SK-N-SH (cell line): ENCODE measurements at regions not wholly inside any gene's neighbourhood (a gene's known extent, or its start where the extent isn't known, plus 50 kb on each side); places are given as distances from the start of the nearest gene placed in this dataset.
"Not testable (repeated sequence)": the region's sequence is repeated elsewhere in the genome, so short reads cannot be mapped to it uniquely, and the experiment has no call there.

Source experiments
- CTCF ChIA-PET: fragments of 300-600, 350-600 bp; formaldehyde crosslinking; extraction: SDS; loops from one replicate; lab custom pipeline; 2021; lab: Yijun Ruan, JAX
- POLR2A ChIA-PET: fragments of 350-600 bp; sonication (Branson Sonifier 250); formaldehyde crosslinking; extraction: SDS; loops from one replicate; lab custom pipeline; 2020; ENCODE audit warnings: antibody characterized with exemption, inconsistent platforms; lab: Yijun Ruan, JAX
- DNase-seq: peaks from one replicate; pipeline ENCODE4 v3.0.0; 2012
- H2AFZ ChIP-seq: fragments of 200-600 bp; sonication (generic); 2 replicates; pipeline ENCODE4 v1.8.1; 2016; ENCODE audit warnings: antibody characterized with exemption, mild to moderate bottlenecking, low read depth
- H3F3A ChIP-seq: fragments of 200-600 bp; sonication (generic); replicated peaks from 2 replicates; pipeline ENCODE3; 2016; ENCODE audit warnings: antibody characterized with exemption, mild to moderate bottlenecking; ENCODE audit not compliant: insufficient read depth
- H3K27ac ChIP-seq, 2 experiments: fragments of 200-500 bp in 1 of 2; fragments of 200-600 bp in 1 of 2; sonication (Bioruptor generic) in 1 of 2; sonication (generic), shearing (Covaris generic) in 1 of 2; 2 replicates each; pipeline versions ENCODE4 v1.5.1 to v1.6.1; 2014 to 2016; ENCODE audit warnings: low read depth in 2 of 2, inconsistent platforms in 1 of 2, low read length in 1 of 2, mild to moderate bottlenecking in 1 of 2, mixed read lengths in 1 of 2
- H3K27me3 ChIP-seq: fragments of 200-600 bp; sonication (generic), shearing (Covaris generic); 2 replicates; pipeline ENCODE4 v1.6.1; 2016; ENCODE audit warnings: mixed run types; ENCODE audit not compliant: insufficient read depth
- H3K36me3 ChIP-seq, 2 experiments: fragments of 200-500 bp in 1 of 2; fragments of 200-600 bp in 1 of 2; sonication (Bioruptor generic) in 1 of 2; sonication (generic) in 1 of 2; replicated peaks in 1 of 2; 2 replicates each; pipeline versions ENCODE3 to v1.5.1; 2014 to 2016; ENCODE audit warnings: low read length in 1 of 2, mild to moderate bottlenecking in 1 of 2; ENCODE audit not compliant: insufficient read depth in 2 of 2, control insufficient read depth in 1 of 2
- H3K4me1 ChIP-seq, 2 experiments: fragments of 200-500 bp in 1 of 2; fragments of 200-600 bp in 1 of 2; sonication (Bioruptor generic) in 1 of 2; sonication (generic), shearing (Covaris generic) in 1 of 2; 2 replicates each; pipeline versions ENCODE4 v1.5.1 to v1.6.1; 2014 to 2016; ENCODE audit warnings: low read depth in 1 of 2, low read length in 1 of 2, mixed run types in 1 of 2; ENCODE audit not compliant: insufficient read depth in 2 of 2, control insufficient read depth in 1 of 2
- H3K4me2 ChIP-seq: fragments of 200-600 bp; sonication (generic), shearing (Covaris generic); 2 replicates; pipeline ENCODE4 v1.6.1; 2017; ENCODE audit warnings: mixed run types
- H3K4me3 ChIP-seq, 2 experiments: fragments of 200-500 bp in 1 of 2; fragments of 200-600 bp in 1 of 2; sonication (Bioruptor generic) in 1 of 2; sonication (generic), shearing (Covaris generic) in 1 of 2; 2 replicates each; pipeline versions ENCODE4 v1.5.1 to v1.8.1; 2014 to 2016; ENCODE audit warnings: low read depth in 2 of 2, inconsistent platforms in 1 of 2, low read length in 1 of 2, mild to moderate bottlenecking in 1 of 2, mixed read lengths in 1 of 2, moderate library complexity in 1 of 2
- H3K79me2 ChIP-seq: fragments of 200-600 bp; sonication (generic); 2 replicates; pipeline ENCODE4 v1.8.1; 2017; ENCODE audit warnings: mild to moderate bottlenecking; ENCODE audit not compliant: insufficient read depth
- H3K9ac ChIP-seq: fragments of 200-600 bp; sonication (generic); 2 replicates; pipeline ENCODE4 v1.6.1; 2017; ENCODE audit warnings: mixed run types
- H3K9me2 ChIP-seq: fragments of 200-600 bp; sonication (generic); 2 replicates; pipeline ENCODE4 v1.6.1; 2017; ENCODE audit warnings: mixed run types
- H3K9me3 ChIP-seq: fragments of 200-600 bp; sonication (generic); 2 replicates; pipeline ENCODE4 v1.6.1; 2017; ENCODE audit warnings: mixed run types, mild to moderate bottlenecking, moderate library complexity
- H4K20me1 ChIP-seq: fragments of 200-600 bp; sonication (generic); 2 replicates; pipeline ENCODE4 v1.6.1; 2017; ENCODE audit warnings: mild to moderate bottlenecking, mixed run types; ENCODE audit not compliant: insufficient read depth
- WGBS: methylation state at CpG from one replicate; pipeline ENCODE4 v1.1.6; 2017; ENCODE audit warnings: low lambda C conversion rate; 5-methylcytosine and 5-hydroxymethylcytosine counted together

DNA sequence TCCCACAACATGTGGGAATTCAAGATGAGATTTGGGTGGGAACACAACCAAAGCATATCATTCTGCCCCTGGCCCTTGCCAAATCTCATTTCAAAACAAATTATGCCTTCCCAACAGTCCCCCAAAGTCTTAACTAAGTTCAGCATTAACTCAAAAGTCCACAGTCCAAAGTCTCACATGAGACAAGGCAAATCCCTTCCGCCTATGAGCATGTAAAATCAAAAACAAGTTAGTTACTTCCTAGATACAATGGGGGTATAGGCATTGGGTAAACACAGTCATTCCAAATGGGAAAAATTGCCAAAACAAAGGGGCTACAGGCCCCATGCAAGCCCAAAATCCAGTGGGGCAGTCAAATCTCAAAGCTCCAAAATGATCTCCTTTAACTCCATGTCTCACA lies 93.1 kb downstream of the UNC93B1 start:
- H3K9me3 ChIP-seq, H2AFZ ChIP-seq, H3K4me1 ChIP-seq, H3K79me2 ChIP-seq, H3F3A ChIP-seq, DNase-seq, H3K36me3 ChIP-seq, POLR2A ChIA-PET, H3K27ac ChIP-seq, H3K4me2 ChIP-seq, H3K4me3 ChIP-seq, H4K20me1 ChIP-seq, H3K27me3 ChIP-seq, H3K9me2 ChIP-seq, H3K9ac ChIP-seq, CTCF ChIA-PET: not testable (repeated sequence)
- WGBS: 13% methylated on average over 1 of the region's 1 CpG

GRCh38 chr11:67906969-67907368 lies 96.9 kb downstream of the UNC93B1 start:
- H4K20me1 ChIP-seq, H3K27ac ChIP-seq, H3K27me3 ChIP-seq, DNase-seq, CTCF ChIA-PET, H3K4me1 ChIP-seq, H3K4me3 ChIP-seq, H2AFZ ChIP-seq, H3K9ac ChIP-seq, H3K36me3 ChIP-seq, H3F3A ChIP-seq, H3K9me3 ChIP-seq, H3K4me2 ChIP-seq, POLR2A ChIA-PET, H3K9me2 ChIP-seq, H3K79me2 ChIP-seq: not testable (repeated sequence)
- 9% methylated on average over 1 of the region's 1 CpG for WGBS

DNA sequence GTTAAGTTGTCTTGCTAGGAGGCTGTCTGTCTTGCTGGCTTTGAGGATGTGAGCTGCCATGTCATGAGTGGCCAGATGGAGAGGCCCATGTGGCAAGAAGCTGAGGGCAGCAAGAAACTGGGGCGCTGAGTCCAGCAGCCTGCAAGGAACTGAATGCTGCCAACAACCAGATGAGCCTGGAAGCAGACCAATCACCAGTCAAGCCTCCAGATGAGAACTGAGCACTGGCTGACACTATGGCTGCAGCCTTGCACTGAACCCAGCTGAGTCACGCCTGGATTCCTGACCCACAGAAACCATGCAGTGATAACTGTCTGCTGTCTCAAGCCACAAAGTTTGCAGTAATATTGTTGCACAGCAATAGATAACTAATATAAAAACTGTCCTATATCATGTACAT lies 104.4 kb downstream of the UNC93B1 start:
- H4K20me1 ChIP-seq, CTCF ChIA-PET, H3K27me3 ChIP-seq, H3K4me2 ChIP-seq, H3K36me3 ChIP-seq, DNase-seq, POLR2A ChIA-PET, H2AFZ ChIP-seq, H3K4me1 ChIP-seq, H3K9me2 ChIP-seq, H3K27ac ChIP-seq, H3K9ac ChIP-seq, H3K4me3 ChIP-seq, H3F3A ChIP-seq, H3K79me2 ChIP-seq, H3K9me3 ChIP-seq: not testable (repeated sequence)
- WGBS: 25% methylated on average over 2 of the region's 2 CpGs

DNA sequence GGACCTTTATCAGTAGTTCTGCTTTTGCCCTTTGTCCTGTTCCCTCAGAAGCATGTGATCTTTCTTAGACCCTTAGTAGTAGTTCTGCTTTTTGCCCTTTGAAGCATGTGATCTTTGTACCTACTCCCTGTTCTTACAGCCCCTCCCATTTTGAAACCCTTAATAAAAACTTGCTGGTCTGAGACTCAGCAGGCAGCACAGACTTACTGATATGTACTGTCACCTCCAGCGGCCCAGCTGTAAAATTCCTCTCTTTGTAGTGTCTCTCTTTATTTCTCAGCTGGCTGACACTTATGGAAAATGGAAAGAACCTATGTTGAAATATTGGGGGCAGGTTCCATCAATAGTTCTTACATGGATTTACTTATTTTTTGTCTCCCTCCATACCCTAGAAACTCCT lies 110.4 kb downstream of the UNC93B1 start:
- 11% methylated on average over 1 of the region's 1 CpG for WGBS

DNA sequence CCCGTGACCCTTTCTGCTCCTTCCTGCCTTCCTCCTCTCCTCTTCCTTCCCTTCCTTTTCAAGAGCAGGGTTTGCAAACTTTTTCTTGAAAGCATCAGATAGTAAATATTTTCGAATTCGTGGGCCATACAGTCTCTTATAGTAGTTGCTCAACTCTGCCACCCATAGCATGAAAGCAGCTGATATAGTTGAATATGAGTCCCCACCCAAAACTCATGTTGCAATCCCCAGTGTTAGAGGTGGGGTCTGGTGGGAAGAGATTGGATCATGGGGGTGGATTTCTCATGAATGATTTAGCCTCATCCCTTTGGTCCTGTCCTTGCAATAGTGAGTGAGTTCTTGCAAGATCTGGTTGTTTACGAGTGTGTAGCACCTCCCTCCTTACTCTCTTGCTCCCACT lies 114.3 kb downstream of the UNC93B1 start:
- H2AFZ ChIP-seq, H3K4me3 ChIP-seq, H3K4me2 ChIP-seq, H3K9ac ChIP-seq, H3K9me3 ChIP-seq, H3F3A ChIP-seq, H3K4me1 ChIP-seq, H3K27me3 ChIP-seq, DNase-seq, H3K27ac ChIP-seq, H3K9me2 ChIP-seq, POLR2A ChIA-PET, H3K36me3 ChIP-seq, H4K20me1 ChIP-seq, CTCF ChIA-PET, H3K79me2 ChIP-seq: not testable (repeated sequence)
- WGBS: 24% methylated on average over 4 of the region's 4 CpGs

More for the DNA sequence above, 110.4 kb downstream of the UNC93B1 start:
- H3K79me2 ChIP-seq, H3K27me3 ChIP-seq, H3K4me3 ChIP-seq, H4K20me1 ChIP-seq, POLR2A ChIA-PET, H3K36me3 ChIP-seq, CTCF ChIA-PET, H3F3A ChIP-seq, DNase-seq, H3K4me1 ChIP-seq, H3K9me2 ChIP-seq, H3K4me2 ChIP-seq, H3K9me3 ChIP-seq, H3K27ac ChIP-seq, H3K9ac ChIP-seq, H2AFZ ChIP-seq: not testable (repeated sequence)

- H3K27me3 ChIP-seq, POLR2A ChIA-PET, H3K4me3 ChIP-seq, H3K27ac ChIP-seq, H3K4me2 ChIP-seq, H4K20me1 ChIP-seq, H3K9ac ChIP-seq, H3K79me2 ChIP-seq, H3K9me2 ChIP-seq, DNase-seq, H3K9me3 ChIP-seq, H3F3A ChIP-seq, H3K36me3 ChIP-seq, CTCF ChIA-PET, H3K4me1 ChIP-seq, H2AFZ ChIP-seq: not testable (repeated sequence)
- WGBS: 61% methylated on average over 8 of the region's 8 CpGs
Measured at GRCh38 chr11:67888056-67888455, 115.8 kb downstream of the UNC93B1 start.

GRCh38 chr11:67886672-67887071 lies 117.2 kb downstream of the UNC93B1 start:
- CTCF ChIA-PET, H3K4me1 ChIP-seq, H3K79me2 ChIP-seq, POLR2A ChIA-PET, H3K4me3 ChIP-seq, DNase-seq, H3K9me2 ChIP-seq, H3K4me2 ChIP-seq, H2AFZ ChIP-seq, H3K27ac ChIP-seq, H4K20me1 ChIP-seq, H3K27me3 ChIP-seq, H3K36me3 ChIP-seq, H3K9ac ChIP-seq, H3K9me3 ChIP-seq, H3F3A ChIP-seq: not testable (repeated sequence)
- 57% methylated on average over 6 of the region's 6 CpGs for WGBS
